ENCODE measurements at regions not wholly inside any gene's neighbourhood (a gene's known extent, or its start where the extent isn't known, plus 50 kb on each side); places are given as distances from the start of the nearest gene placed in this dataset.

DNA sequence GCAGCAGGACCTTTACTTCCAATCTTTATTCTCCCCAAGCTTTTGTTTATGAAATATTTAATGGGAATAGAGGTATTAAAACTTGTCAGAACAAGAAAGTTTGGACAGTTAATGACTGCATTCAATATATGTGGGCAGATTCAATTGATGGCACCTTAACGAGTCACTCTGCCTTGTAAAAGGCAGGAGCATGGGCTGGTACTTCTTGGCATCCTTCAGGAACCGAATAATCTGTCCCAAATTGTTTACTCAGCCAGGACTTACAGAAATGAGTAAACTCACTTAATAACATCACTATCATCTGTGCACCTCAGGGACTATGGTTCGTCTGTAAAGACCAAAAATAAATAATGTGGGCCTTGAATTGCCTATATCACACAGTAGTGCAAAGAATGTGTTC, 1280.3 kb upstream of the TMEFF2 start:
- TF ChIP-seq, protein P1, sequence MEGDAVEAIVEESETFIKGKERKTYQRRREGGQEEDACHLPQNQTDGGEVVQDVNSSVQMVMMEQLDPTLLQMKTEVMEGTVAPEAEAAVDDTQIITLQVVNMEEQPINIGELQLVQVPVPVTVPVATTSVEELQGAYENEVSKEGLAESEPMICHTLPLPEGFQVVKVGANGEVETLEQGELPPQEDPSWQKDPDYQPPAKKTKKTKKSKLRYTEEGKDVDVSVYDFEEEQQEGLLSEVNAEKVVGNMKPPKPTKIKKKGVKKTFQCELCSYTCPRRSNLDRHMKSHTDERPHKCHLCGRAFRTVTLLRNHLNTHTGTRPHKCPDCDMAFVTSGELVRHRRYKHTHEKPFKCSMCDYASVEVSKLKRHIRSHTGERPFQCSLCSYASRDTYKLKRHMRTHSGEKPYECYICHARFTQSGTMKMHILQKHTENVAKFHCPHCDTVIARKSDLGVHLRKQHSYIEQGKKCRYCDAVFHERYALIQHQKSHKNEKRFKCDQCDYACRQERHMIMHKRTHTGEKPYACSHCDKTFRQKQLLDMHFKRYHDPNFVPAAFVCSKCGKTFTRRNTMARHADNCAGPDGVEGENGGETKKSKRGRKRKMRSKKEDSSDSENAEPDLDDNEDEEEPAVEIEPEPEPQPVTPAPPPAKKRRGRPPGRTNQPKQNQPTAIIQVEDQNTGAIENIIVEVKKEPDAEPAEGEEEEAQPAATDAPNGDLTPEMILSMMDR (IDR thresholded peaks at IDR 0.05; ENCODE audit: low read depth, low read length) = no peak
- TF ChIP-seq EZH2phosphoT487 (IDR thresholded peaks at IDR 0.05; ENCODE audit: low read depth) = no peak
